DND-41 (cell line): ENCODE measurements at regions not wholly inside any gene's neighbourhood (a gene's known extent, or its start where the extent isn't known, plus 50 kb on each side); places are given as distances from the start of the nearest gene placed in this dataset.

Experiments used
- ATAC-seq: fragments of 200-7000 bp; cut with Tn5 transposase; 3 replicates; pipeline ENCODE4 v1.9.1; 2021; ENCODE audit warnings: low read depth; ENCODE audit not compliant: insufficient read depth
- DNase-seq: peaks from one replicate; pipeline ENCODE4 v3.0.0-alpha.2; 2020
- H2AFZ ChIP-seq: 2 replicates; pipeline ENCODE4 v1.6.0; 2012; ENCODE audit warnings: low read depth, low read length
- H3K27ac ChIP-seq: 2 replicates; pipeline ENCODE4 v1.5.1; 2012; ENCODE audit warnings: low read length, inconsistent platforms
- H3K27me3 ChIP-seq: fragments of 200-600 bp; sonication (generic); 2 replicates; pipeline ENCODE4 v1.6.0; 2012; ENCODE audit warnings: low read length, mild to moderate bottlenecking, inconsistent platforms; ENCODE audit not compliant: insufficient read depth, poor library complexity
- H3K36me3 ChIP-seq: 2 replicates; pipeline ENCODE4 v1.5.1; 2012; ENCODE audit warnings: low read length, inconsistent platforms; ENCODE audit not compliant: insufficient read depth
- H3K4me1 ChIP-seq: 2 replicates; pipeline ENCODE4 v1.5.1; 2012; ENCODE audit warnings: mild to moderate bottlenecking, low read length; ENCODE audit not compliant: insufficient read depth
- H3K4me2 ChIP-seq: 2 replicates; pipeline ENCODE4 v1.6.0; 2012; ENCODE audit warnings: mild to moderate bottlenecking, moderate library complexity, low read length, inconsistent platforms; ENCODE audit not compliant: insufficient read depth
- H3K4me3 ChIP-seq, 2 experiments: fragments of 200-600 bp in 1 of 2; shearing (Covaris generic) in 1 of 2; 2 replicates each; pipeline ENCODE4 v1.5.1; 2012 to 2016; ENCODE audit warnings: inconsistent platforms in 2 of 2, low read length in 2 of 2, mild to moderate bottlenecking in 2 of 2, low read depth in 1 of 2, moderate library complexity in 1 of 2
- H3K79me2 ChIP-seq: 2 replicates; pipeline ENCODE4 v1.6.0; 2012; ENCODE audit warnings: low read length, inconsistent platforms; ENCODE audit not compliant: insufficient read depth
- H3K9ac ChIP-seq: 2 replicates; pipeline ENCODE4 v1.6.0; 2012; ENCODE audit warnings: low read depth, mild to moderate bottlenecking, inconsistent platforms, low read length, moderate library complexity
- H3K9me3 ChIP-seq: 2 replicates; pipeline ENCODE4 v1.5.1; 2012; ENCODE audit warnings: low read length, moderate library complexity, mild to moderate bottlenecking, inconsistent platforms; ENCODE audit not compliant: insufficient read depth, severe bottlenecking
- H4K20me1 ChIP-seq: 2 replicates; pipeline ENCODE4 v1.6.0; 2012; ENCODE audit warnings: low read length; ENCODE audit not compliant: insufficient read depth
- CTCF ChIP-seq: IDR thresholded peaks from 2 replicates; pipeline ENCODE4 v1.5.1; 2012; ENCODE audit warnings: borderline replicate concordance, low read length, moderate library complexity, mild to moderate bottlenecking; ENCODE audit not compliant: poor library complexity, severe bottlenecking; ENCODE audit errors: extremely low read depth
- EZH2 ChIP-seq: IDR thresholded peaks from 3 replicates; pipeline ENCODE4 v1.6.1; 2012; ENCODE audit warnings: borderline replicate concordance, low read depth, mild to moderate bottlenecking, moderate library complexity, low read length, inconsistent platforms; ENCODE audit not compliant: severe bottlenecking

GRCh38 chr3:127427156-127427555 lies 139.3 kb upstream of the PRR20G start:
- no peak overlapping the region for H3K4me3 ChIP-seq
- H3K9ac ChIP-seq = no peak overlapping the region
- no peak overlapping the region for H3K27ac ChIP-seq
- H3K9me3 ChIP-seq = no peaks in the 10 kb centered on the region
- no peaks in the 10 kb centered on the region for H3K79me2 ChIP-seq
- H2AFZ ChIP-seq = no peak overlapping the region
- H3K4me1 ChIP-seq = no peaks in the 10 kb centered on the region
- H4K20me1 ChIP-seq = peaks cover 10% of the 10 kb centered on the region; the same call in 1 of the 2 replicates
- DNase-seq = no peak
- no peak for ATAC-seq
- no peak overlapping the region for H3K4me2 ChIP-seq
- peaks cover 3% of the 10 kb centered on the region for H3K27me3 ChIP-seq
- TF ChIP-seq EZH2 = no peak
- no peak for TF ChIP-seq CTCF
- H3K36me3 ChIP-seq = no peaks in the 10 kb centered on the region

GRCh38 chr3:127426444-127427153 lies 138.8 kb upstream of the PRR20G start:
- H3K27me3 ChIP-seq = peaks cover 3% of the 10 kb centered on the region
- no peak overlapping the region for H3K27ac ChIP-seq
- no peak overlapping the region for H3K9ac ChIP-seq
- no peaks in the 10 kb centered on the region for H3K79me2 ChIP-seq
- ATAC-seq (no peak), DNase-seq (no peak)
- no peaks in the 10 kb centered on the region for H3K36me3 ChIP-seq
- no peak overlapping the region for H2AFZ ChIP-seq
- peaks cover 13% of the 10 kb centered on the region; the same call in 1 of the 2 replicates for H4K20me1 ChIP-seq
- H3K4me3 ChIP-seq = no peak overlapping the region
- H3K9me3 ChIP-seq = no peaks in the 10 kb centered on the region
- TF ChIP-seq EZH2 = no peak
- no peak for TF ChIP-seq CTCF
- no peaks in the 10 kb centered on the region for H3K4me1 ChIP-seq
- H3K4me2 ChIP-seq = no peak overlapping the region

- H2AFZ ChIP-seq = no peak overlapping the region
- H4K20me1 ChIP-seq = peaks cover 13% of the 10 kb centered on the region; the same call in 1 of the 2 replicates
- no peaks in the 10 kb centered on the region for H3K36me3 ChIP-seq
- DNase-seq = no peak
- H3K27me3 ChIP-seq = peaks cover 3% of the 10 kb centered on the region
- no peak overlapping the region for H3K4me3 ChIP-seq
- no peak overlapping the region for H3K27ac ChIP-seq
- ATAC-seq = no peak
- H3K9ac ChIP-seq = no peak overlapping the region
- no peaks in the 10 kb centered on the region for H3K4me1 ChIP-seq
- H3K4me2 ChIP-seq = no peak overlapping the region
- no peak for TF ChIP-seq CTCF
- no peak for TF ChIP-seq EZH2
- H3K9me3 ChIP-seq = no peaks in the 10 kb centered on the region
- no peaks in the 10 kb centered on the region for H3K79me2 ChIP-seq
Measured at GRCh38 chr3:127425505-127426443, 137.9 kb upstream of the PRR20G start.
